Prostate gland (tissue), 2 donors: ENCODE measurements at regions not wholly inside any gene's neighbourhood (a gene's known extent, or its start where the extent isn't known, plus 50 kb on each side); places are given as distances from the start of the nearest gene placed in this dataset.

Experiments used
- CTCF ChIP-seq, 4 experiments: fragments of 200-600 bp in 2 of 4; fragments of 450-650 bp in 2 of 4; sonication (generic) in 2 of 4; IDR thresholded peaks; 1 replicate in 3 of 4; 2 replicates in 1 of 4; pipeline ENCODE4 v1.5.1; 2016 to 2019; ENCODE audit warnings: antibody characterized with exemption in 4 of 4, mild to moderate bottlenecking in 2 of 4, moderate library complexity in 2 of 4
- POLR2A ChIP-seq: fragments of 450-650 bp; IDR thresholded peaks from one replicate; pipeline ENCODE4 v1.6.1; 2016; ENCODE audit warnings: antibody characterized with exemption, mild to moderate bottlenecking
- POLR2AphosphoS5 ChIP-seq: sonication (generic); formaldehyde crosslinking; IDR thresholded peaks from one replicate; pipeline ENCODE4 v1.6.1; 2017; ENCODE audit warnings: antibody characterized with exemption

DNA sequence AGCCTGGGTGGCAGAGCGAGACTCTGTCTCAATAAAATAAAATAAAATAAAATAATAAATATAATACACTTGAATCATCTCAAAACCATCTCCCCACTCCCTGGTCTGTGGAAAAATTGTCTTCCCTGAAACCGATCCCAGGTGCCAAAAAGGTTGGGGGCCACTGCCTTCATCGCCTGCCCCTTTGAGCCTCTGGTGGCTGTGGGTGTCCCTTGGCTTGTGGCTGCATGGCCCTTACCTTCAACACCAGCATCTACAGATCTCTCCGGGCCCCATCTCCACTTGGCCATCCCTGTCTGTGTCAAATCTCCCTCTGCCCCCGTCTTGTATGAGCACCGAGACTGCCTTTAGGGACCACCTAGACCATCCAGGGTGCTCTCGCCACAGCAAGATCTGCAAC is 177.3 kb downstream of the SEC14L1 start:
- no peak for TF ChIP-seq POLR2A
- TF ChIP-seq CTCF (IDR thresholded peaks at IDR 0.05) = no peak
- no peak for TF ChIP-seq POLR2AphosphoS5
